ENCODE measurements at regions not wholly inside any gene's neighbourhood (a gene's known extent, or its start where the extent isn't known, plus 50 kb on each side); places are given as distances from the start of the nearest gene placed in this dataset.

GRCh38 chr9:8262625-8263622 lies 463.3 kb upstream of the DMAC1 start:
- BruUV-seq (replicated peaks) = no TSS peak
- Histone ChIP-seq H3K27me3 (ENCODE audit: control insufficient read depth, insufficient read depth, low read length) (no peaks in the 10 kb centered on the region), H3K27ac (ENCODE audit: low read length) (no peak overlapping the region), H3K9me3 (ENCODE audit: control insufficient read depth, insufficient read depth, low read depth, low read length) (no peaks in the 10 kb centered on the region), H3K4me3 (ENCODE audit: low read depth in 2 of 2, low read length in 2 of 2) (no peak overlapping the region), H3K36me3 (ENCODE audit: control insufficient read depth, insufficient read depth, low read length) (no peaks in the 10 kb centered on the region), H3K4me1 (ENCODE audit: control insufficient read depth, insufficient read depth, low read length) (no peaks in the 10 kb centered on the region)
- no peak for TF ChIP-seq CTCF (IDR thresholded peaks at IDR 0.05)
- no peak for TF ChIP-seq REST (IDR thresholded peaks at IDR 0.05; ENCODE audit: insufficient read depth in 1 of 2, low read depth in 2 of 2, low read length in 1 of 2)
- no peak for TF ChIP-seq TCF7L2 (IDR thresholded peaks at IDR 0.05; ENCODE audit: low read depth, low read length)
- no peak for TF ChIP-seq POLR2AphosphoS5 (IDR thresholded peaks at IDR 0.05; ENCODE audit: low read depth, low read length)
- TF ChIP-seq SIN3A (IDR thresholded peaks at IDR 0.05; ENCODE audit: borderline replicate concordance, insufficient read depth, low read depth, low read length) = no peak
- no peak for DNase-seq (ENCODE audit: low read depth, low spot score)
- CTCF ChIA-PET = no interaction called here
- no peak for ATAC-seq
- intact Hi-C loops (cut with micrococcal nuclease; ENCODE audit: unreplicated experiment) (no loop called here), in situ Hi-C loops (cut with HindIII; ENCODE audit: low pct_unique_long_range_greater_than_20kb, low sequenced_read_pairs) (no loop called here)
- POLR2A ChIA-PET = no interaction called here

- intact Hi-C loops (cut with micrococcal nuclease; ENCODE audit: unreplicated experiment) = no loop called here
- Histone ChIP-seq H3K27ac (ENCODE audit: low read length) (no peak overlapping the region), H3K9me3 (ENCODE audit: control insufficient read depth, insufficient read depth, low read depth, low read length) (no peaks in the 10 kb centered on the region), H3K27me3 (ENCODE audit: control insufficient read depth, insufficient read depth, low read length) (no peaks in the 10 kb centered on the region), H3K36me3 (ENCODE audit: control insufficient read depth, insufficient read depth, low read length) (no peaks in the 10 kb centered on the region), H3K4me3 (ENCODE audit: low read depth in 2 of 2, low read length in 2 of 2) (no peak overlapping the region), H3K4me1 (ENCODE audit: control insufficient read depth, insufficient read depth, low read length) (no peaks in the 10 kb centered on the region)
- TF ChIP-seq REST (IDR thresholded peaks at IDR 0.05; ENCODE audit: insufficient read depth in 1 of 2, low read depth in 2 of 2, low read length in 1 of 2) (no peak), CTCF (IDR thresholded peaks at IDR 0.05) (no peak), POLR2AphosphoS5 (IDR thresholded peaks at IDR 0.05; ENCODE audit: low read depth, low read length) (no peak)
- no peak for DNase-seq (ENCODE audit: low read depth, low spot score)
- POLR2A ChIA-PET = no interaction called here
- no peak for ATAC-seq
- in situ Hi-C loops (cut with HindIII; ENCODE audit: low pct_unique_long_range_greater_than_20kb, low sequenced_read_pairs) = no loop called here
- BruUV-seq (replicated peaks) = no TSS peak
- CTCF ChIA-PET = no interaction called here
Observed at GRCh38 chr9:8261737-8262136, 462.2 kb upstream of the DMAC1 start.

All from Panc1 (cell line).